ENCODE measurements at regions not wholly inside any gene's neighbourhood (a gene's known extent, or its start where the extent isn't known, plus 50 kb on each side); places are given as distances from the start of the nearest gene placed in this dataset.

DNA sequence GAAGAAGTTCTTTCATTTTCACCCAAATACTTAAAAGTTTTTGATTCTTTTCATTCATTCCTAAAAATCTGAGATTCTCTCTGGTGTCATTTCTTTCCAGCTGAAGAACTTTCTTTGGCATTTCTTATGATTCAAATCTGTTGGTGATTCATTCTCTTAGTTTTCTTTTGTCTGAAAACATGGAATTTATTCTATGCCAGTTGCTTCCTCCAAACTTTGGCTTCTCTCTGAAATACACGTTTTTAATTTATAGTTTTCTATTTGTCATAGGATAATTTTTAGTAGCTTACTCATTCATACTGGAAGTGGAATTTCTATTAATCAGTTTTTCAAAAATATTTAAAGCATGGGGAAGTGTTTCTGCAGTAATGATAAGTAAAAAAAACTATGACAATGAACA is 1012.0 kb downstream of the RPA4 start:
- no peak for TF ChIP-seq CTCF (IDR thresholded peaks at IDR 0.05; ENCODE audit: extremely low read depth, low read depth, low read length)
- H2AFZ ChIP-seq (ENCODE audit: low read length), result no peak overlapping the region
- H3K4me1 ChIP-seq (ENCODE audit: insufficient read depth, low read length), result no peaks in the 10 kb centered on the region
- no peaks in the 10 kb centered on the region for H3K9me3 ChIP-seq (ENCODE audit: low read depth, low read length)
- H3K4me3 ChIP-seq (ENCODE audit: insufficient read depth, low read length), result no peak overlapping the region
- no peak overlapping the region for H3K4me2 ChIP-seq (ENCODE audit: insufficient read depth, low read length)
- no peaks in the 10 kb centered on the region for H4K20me1 ChIP-seq (ENCODE audit: insufficient read depth, low read length)
- H3K36me3 ChIP-seq (ENCODE audit: insufficient read depth, low read length), result no peaks in the 10 kb centered on the region
- no peak overlapping the region for H3K27ac ChIP-seq (ENCODE audit: low read depth, low read length)
- no peaks in the 10 kb centered on the region for H3K79me2 ChIP-seq (ENCODE audit: insufficient read depth, low read length)
- no peaks in the 10 kb centered on the region for H3K27me3 ChIP-seq (ENCODE audit: insufficient read depth, low read length)
- DNase-seq (ENCODE audit: insufficient read length, low spot score, missing footprints), result no peak

GRCh38 chrX:97897998-97898397 is 1014.3 kb downstream of the RPA4 start:
- no peak for DNase-seq (ENCODE audit: insufficient read length, low spot score, missing footprints)
- Histone ChIP-seq H3K36me3 (ENCODE audit: insufficient read depth, low read length) (no peaks in the 10 kb centered on the region), H4K20me1 (ENCODE audit: insufficient read depth, low read length) (no peaks in the 10 kb centered on the region), H3K79me2 (ENCODE audit: insufficient read depth, low read length) (no peaks in the 10 kb centered on the region), H3K27me3 (ENCODE audit: insufficient read depth, low read length) (no peaks in the 10 kb centered on the region), H3K27ac (ENCODE audit: low read depth, low read length) (no peak overlapping the region), H2AFZ (ENCODE audit: low read length) (no peak overlapping the region), H3K4me2 (ENCODE audit: insufficient read depth, low read length) (no peak overlapping the region), H3K9me3 (ENCODE audit: low read depth, low read length) (no peaks in the 10 kb centered on the region), H3K4me1 (ENCODE audit: insufficient read depth, low read length) (no peaks in the 10 kb centered on the region), H3K4me3 (ENCODE audit: insufficient read depth, low read length) (no peak overlapping the region)
- no peak for TF ChIP-seq CTCF (IDR thresholded peaks at IDR 0.05; ENCODE audit: extremely low read depth, low read depth, low read length)

GRCh38 chrX:97898798-97899197 is 1015.1 kb downstream of the RPA4 start:
- Histone ChIP-seq H3K9me3 (ENCODE audit: low read depth, low read length) (no peaks in the 10 kb centered on the region), H3K27me3 (ENCODE audit: insufficient read depth, low read length) (no peaks in the 10 kb centered on the region), H3K36me3 (ENCODE audit: insufficient read depth, low read length) (no peaks in the 10 kb centered on the region), H3K4me3 (ENCODE audit: insufficient read depth, low read length) (no peak overlapping the region), H3K4me2 (ENCODE audit: insufficient read depth, low read length) (no peak overlapping the region), H2AFZ (ENCODE audit: low read length) (no peak overlapping the region), H4K20me1 (ENCODE audit: insufficient read depth, low read length) (no peaks in the 10 kb centered on the region), H3K79me2 (ENCODE audit: insufficient read depth, low read length) (no peaks in the 10 kb centered on the region), H3K27ac (ENCODE audit: low read depth, low read length) (no peak overlapping the region), H3K4me1 (ENCODE audit: insufficient read depth, low read length) (no peaks in the 10 kb centered on the region)
- no peak for TF ChIP-seq CTCF (IDR thresholded peaks at IDR 0.05; ENCODE audit: extremely low read depth, low read depth, low read length)
- no peak for DNase-seq (ENCODE audit: insufficient read length, low spot score, missing footprints)

DNA sequence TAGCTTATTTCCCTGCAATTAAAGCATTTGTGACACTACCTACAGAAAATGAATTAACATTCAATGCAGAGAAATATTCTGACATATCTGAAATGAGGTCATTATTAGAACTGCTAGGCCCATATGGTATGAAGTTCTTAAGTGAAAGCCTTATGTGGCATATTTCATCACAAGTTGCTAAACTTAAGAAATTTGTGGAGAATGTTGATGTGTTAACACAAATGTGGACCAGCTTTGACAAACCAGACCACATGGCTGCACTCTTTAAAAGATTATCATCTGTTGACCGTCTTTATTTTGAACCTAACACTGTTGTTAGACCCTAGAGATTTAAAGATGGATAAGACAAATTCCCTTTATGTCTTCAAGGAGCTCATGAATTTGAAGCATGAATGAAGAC is 1024.1 kb downstream of the RPA4 start:
- Histone ChIP-seq H2AFZ (ENCODE audit: low read length) (no peak overlapping the region), H3K9me3 (ENCODE audit: low read depth, low read length) (no peaks in the 10 kb centered on the region), H3K36me3 (ENCODE audit: insufficient read depth, low read length) (no peaks in the 10 kb centered on the region), H3K4me3 (ENCODE audit: insufficient read depth, low read length) (no peak overlapping the region), H3K79me2 (ENCODE audit: insufficient read depth, low read length) (no peaks in the 10 kb centered on the region), H3K27me3 (ENCODE audit: insufficient read depth, low read length) (no peaks in the 10 kb centered on the region), H3K4me2 (ENCODE audit: insufficient read depth, low read length) (no peak overlapping the region), H3K27ac (ENCODE audit: low read depth, low read length) (no peak overlapping the region), H3K4me1 (ENCODE audit: insufficient read depth, low read length) (no peaks in the 10 kb centered on the region), H4K20me1 (ENCODE audit: insufficient read depth, low read length) (no peaks in the 10 kb centered on the region)
- DNase-seq (ENCODE audit: insufficient read length, low spot score, missing footprints), result no peak
- TF ChIP-seq CTCF (IDR thresholded peaks at IDR 0.05; ENCODE audit: extremely low read depth, low read depth, low read length), result no peak

Measured in osteoblast (primary cell).